Right atrium auricular region (tissue), 2 donors: ENCODE measurements at regions not wholly inside any gene's neighbourhood (a gene's known extent, or its start where the extent isn't known, plus 50 kb on each side); places are given as distances from the start of the nearest gene placed in this dataset.

Source experiments
- DNase-seq: peaks from one replicate; pipeline ENCODE4 v3.0.0-alpha.2; 2019; ENCODE audit warnings: low spot score
- H3K27ac ChIP-seq, 2 donors: fragments of 200-600 bp; sonication (generic); 1 replicate in 1 of 2; 2 replicates in 1 of 2; pipeline ENCODE4 v1.5.1; 2016 to 2019
- H3K27me3 ChIP-seq, 2 donors: fragments of 200-600 bp; sonication (generic); one replicate each; pipeline versions ENCODE4 v1.5.1 to v1.6.0; 2017 to 2019
- H3K36me3 ChIP-seq: fragments of 200-600 bp; sonication (generic); one replicate; pipeline ENCODE4 v1.5.1; 2016
- H3K4me1 ChIP-seq, 2 donors: fragments of 200-600 bp; sonication (generic); one replicate each; pipeline versions ENCODE4 v1.5.1 to v1.6.0; 2017 to 2019
- H3K4me3 ChIP-seq, 2 donors: fragments of 200-600 bp; sonication (generic); 1 replicate in 1 of 2; 2 replicates in 1 of 2; pipeline ENCODE4 v1.5.1; 2017 to 2019; ENCODE audit warnings: mild to moderate bottlenecking in 1 of 2, moderate library complexity in 1 of 2
- H3K9me3 ChIP-seq, 2 donors: fragments of 200-600 bp; sonication (generic); one replicate each; pipeline ENCODE4 v1.5.1; 2019
- CTCF ChIP-seq, 2 donors: fragments of 200-600 bp; sonication (generic); IDR thresholded peaks; one replicate each; pipeline ENCODE4 v1.5.1; 2019; ENCODE audit warnings: antibody characterized with exemption in 2 of 2

DNA sequence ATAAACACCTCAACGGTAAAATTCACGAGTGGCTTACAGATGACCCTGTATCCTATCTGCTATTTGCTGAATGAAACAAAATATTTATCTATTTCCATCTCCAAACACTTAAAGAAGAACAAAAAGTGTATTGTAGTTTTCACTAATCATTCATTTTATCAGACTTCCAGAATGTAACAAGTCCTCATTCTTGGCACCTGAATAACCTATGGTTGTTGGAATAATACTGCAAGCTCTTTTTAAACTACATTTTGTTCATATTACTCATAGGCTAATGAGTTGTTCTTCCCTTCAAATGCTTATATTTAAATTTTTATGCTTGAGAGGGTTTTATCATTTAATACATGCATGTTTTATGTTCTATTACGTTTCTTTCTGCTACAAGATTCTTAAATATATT lies 1434.1 kb downstream of the SI start:
- no peaks in the 10 kb centered on the region for H3K36me3 ChIP-seq
- H3K27ac ChIP-seq = no peak overlapping the region
- no peaks in the 10 kb centered on the region for H3K9me3 ChIP-seq
- H3K27me3 ChIP-seq = no peaks in the 10 kb centered on the region
- no peak for DNase-seq
- TF ChIP-seq CTCF (IDR thresholded peaks at IDR 0.05) = no peak
- H3K4me1 ChIP-seq = no peaks in the 10 kb centered on the region
- H3K4me3 ChIP-seq = no peak overlapping the region

GRCh38 chr3:163632722-163633121 lies 1445.6 kb downstream of the SI start:
- Histone ChIP-seq H3K27ac (no peak overlapping the region), H3K27me3 (no peaks in the 10 kb centered on the region), H3K4me3 (no peak overlapping the region), H3K36me3 (no peaks in the 10 kb centered on the region), H3K9me3 (no peaks in the 10 kb centered on the region), H3K4me1 (no peaks in the 10 kb centered on the region)
- no peak for TF ChIP-seq CTCF (IDR thresholded peaks at IDR 0.05)
- no peak for DNase-seq

DNA sequence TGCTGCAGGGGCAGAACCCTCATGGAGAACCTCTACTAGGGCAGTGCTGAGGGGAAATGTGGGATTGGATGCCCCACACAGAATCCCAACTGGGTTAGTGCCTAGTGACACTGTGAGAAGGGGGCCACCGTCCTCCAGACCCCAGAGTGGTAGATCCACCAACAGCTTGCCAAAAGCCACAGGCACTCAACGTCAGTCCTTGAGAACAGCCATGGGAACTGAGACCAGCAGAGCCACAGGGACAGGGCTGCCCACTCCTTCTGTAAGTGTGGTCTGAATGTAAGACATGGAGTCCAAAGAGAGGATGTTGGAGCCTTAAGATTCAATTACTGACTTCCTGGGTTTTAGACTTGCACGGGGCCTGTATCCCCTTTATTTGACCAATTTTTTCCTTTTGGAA lies 1451.5 kb downstream of the SI start:
- no peaks in the 10 kb centered on the region for H3K36me3 ChIP-seq

GRCh38 chr3:163622384-163622783 lies 1455.9 kb downstream of the SI start:
- H3K4me1 ChIP-seq = no peaks in the 10 kb centered on the region
- no peak for TF ChIP-seq CTCF (IDR thresholded peaks at IDR 0.05)
- DNase-seq = no peak
- no peak overlapping the region for H3K4me3 ChIP-seq
- no peaks in the 10 kb centered on the region for H3K36me3 ChIP-seq
- no peak overlapping the region for H3K27ac ChIP-seq
- no peaks in the 10 kb centered on the region for H3K9me3 ChIP-seq
- H3K27me3 ChIP-seq = no peaks in the 10 kb centered on the region

More for the DNA sequence above, 1451.5 kb downstream of the SI start:
- TF ChIP-seq CTCF (IDR thresholded peaks at IDR 0.05) = no peak
- DNase-seq = no peak
- H3K4me3 ChIP-seq = no peak overlapping the region
- no peaks in the 10 kb centered on the region for H3K9me3 ChIP-seq
- no peaks in the 10 kb centered on the region for H3K27me3 ChIP-seq
- H3K4me1 ChIP-seq = no peaks in the 10 kb centered on the region
- H3K27ac ChIP-seq = no peak overlapping the region

- H3K9me3 ChIP-seq = no peaks in the 10 kb centered on the region
- no peaks in the 10 kb centered on the region for H3K4me1 ChIP-seq
- TF ChIP-seq CTCF (IDR thresholded peaks at IDR 0.05) = no peak
- H3K27me3 ChIP-seq = no peaks in the 10 kb centered on the region
- no peak overlapping the region for H3K4me3 ChIP-seq
- no peak for DNase-seq
- H3K27ac ChIP-seq = no peak overlapping the region
- H3K36me3 ChIP-seq = no peaks in the 10 kb centered on the region
These were observed 1463.4 kb downstream of the SI start for GRCh38 chr3:163614886-163615285.

DNA sequence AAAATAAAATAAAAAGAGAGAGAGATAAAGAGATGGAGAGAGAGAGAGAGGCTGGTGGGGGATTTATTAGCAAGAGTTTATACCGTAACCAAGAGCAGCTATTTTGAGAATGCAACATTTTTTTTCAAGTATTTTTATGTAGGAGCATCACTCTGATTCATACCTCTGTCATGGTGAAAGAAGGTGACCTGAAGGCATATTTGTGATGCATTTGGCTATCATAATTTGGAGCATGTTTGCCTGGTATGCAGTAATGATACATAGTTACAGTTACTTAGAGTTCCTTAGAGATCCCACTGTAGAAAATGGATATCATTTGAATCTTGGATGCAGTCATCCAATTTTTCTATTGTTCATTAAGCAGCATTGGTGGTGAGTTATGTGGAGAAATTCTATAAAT lies 1472.4 kb downstream of the SI start:
- Histone ChIP-seq H3K36me3 (no peaks in the 10 kb centered on the region), H3K4me1 (no peaks in the 10 kb centered on the region), H3K27me3 (no peaks in the 10 kb centered on the region), H3K4me3 (no peak overlapping the region), H3K9me3 (no peaks in the 10 kb centered on the region), H3K27ac (no peak overlapping the region)
- DNase-seq = no peak
- no peak for TF ChIP-seq CTCF (IDR thresholded peaks at IDR 0.05)
